Peyer's patch (tissue), 4 donors: ENCODE measurements at regions not wholly inside any gene's neighbourhood (a gene's known extent, or its start where the extent isn't known, plus 50 kb on each side); places are given as distances from the start of the nearest gene placed in this dataset.

ENCODE experiments used
- POLR2A ChIP-seq, 2 donors: fragments of 450-650 bp; IDR thresholded peaks; one replicate each; pipeline ENCODE4 v1.5.1; 2017; ENCODE audit warnings: antibody characterized with exemption in 2 of 2, mild to moderate bottlenecking in 2 of 2, moderate library complexity in 2 of 2
- TF ChIP-seq, protein P1 (sequence below), 6 experiments: fragments of 450-650 bp in 4 of 6; fragments of 200-600 bp in 2 of 6; sonication (generic) in 1 of 6; IDR thresholded peaks; one replicate each; pipeline ENCODE4 v1.5.1; 2017 to 2019; ENCODE audit warnings: antibody characterized with exemption in 6 of 6, mild to moderate bottlenecking in 3 of 6, moderate library complexity in 1 of 6

DNA sequence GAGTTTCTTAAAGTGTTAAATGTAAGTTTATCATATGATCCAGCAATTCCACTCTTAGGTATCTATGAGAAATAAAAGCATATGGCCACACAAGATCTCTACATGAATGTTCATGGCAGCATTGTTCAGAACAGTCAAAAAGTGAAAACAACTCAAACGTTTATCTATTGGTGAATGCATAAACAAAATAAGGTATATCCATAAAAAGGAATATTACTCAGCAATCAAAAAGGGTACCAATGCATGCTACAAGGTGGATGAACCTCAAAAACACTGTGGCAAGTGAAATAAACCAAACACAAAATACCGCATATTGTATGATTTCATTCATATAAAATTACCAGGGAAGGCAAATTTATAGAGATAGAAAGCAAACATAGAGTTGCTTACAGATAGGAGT, 337.6 kb downstream of the PIK3C3 start:
- TF ChIP-seq, protein P1, sequence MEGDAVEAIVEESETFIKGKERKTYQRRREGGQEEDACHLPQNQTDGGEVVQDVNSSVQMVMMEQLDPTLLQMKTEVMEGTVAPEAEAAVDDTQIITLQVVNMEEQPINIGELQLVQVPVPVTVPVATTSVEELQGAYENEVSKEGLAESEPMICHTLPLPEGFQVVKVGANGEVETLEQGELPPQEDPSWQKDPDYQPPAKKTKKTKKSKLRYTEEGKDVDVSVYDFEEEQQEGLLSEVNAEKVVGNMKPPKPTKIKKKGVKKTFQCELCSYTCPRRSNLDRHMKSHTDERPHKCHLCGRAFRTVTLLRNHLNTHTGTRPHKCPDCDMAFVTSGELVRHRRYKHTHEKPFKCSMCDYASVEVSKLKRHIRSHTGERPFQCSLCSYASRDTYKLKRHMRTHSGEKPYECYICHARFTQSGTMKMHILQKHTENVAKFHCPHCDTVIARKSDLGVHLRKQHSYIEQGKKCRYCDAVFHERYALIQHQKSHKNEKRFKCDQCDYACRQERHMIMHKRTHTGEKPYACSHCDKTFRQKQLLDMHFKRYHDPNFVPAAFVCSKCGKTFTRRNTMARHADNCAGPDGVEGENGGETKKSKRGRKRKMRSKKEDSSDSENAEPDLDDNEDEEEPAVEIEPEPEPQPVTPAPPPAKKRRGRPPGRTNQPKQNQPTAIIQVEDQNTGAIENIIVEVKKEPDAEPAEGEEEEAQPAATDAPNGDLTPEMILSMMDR (IDR thresholded peaks at IDR 0.05): no peak
- no peak for TF ChIP-seq POLR2A (IDR thresholded peaks at IDR 0.05)
